GM12878 (cell line): ENCODE measurements at regions not wholly inside any gene's neighbourhood (a gene's known extent, or its start where the extent isn't known, plus 50 kb on each side); places are given as distances from the start of the nearest gene placed in this dataset.

Source experiments
- CREB1 ChIP-seq: IDR thresholded peaks from 2 replicates; pipeline ENCODE4 v1.6.1; 2012; ENCODE audit warnings: low read depth, mild to moderate bottlenecking, inconsistent platforms
- CTCF ChIP-seq, 3 experiments: IDR thresholded peaks in 2 of 3; conservative IDR thresholded peaks in 1 of 3; 2 replicates each; pipeline ENCODE4 v1.5.1; 2011; ENCODE audit warnings: low read depth in 3 of 3, low read length in 3 of 3, mild to moderate bottlenecking in 3 of 3, control low read depth in 2 of 3, moderate library complexity in 2 of 3, inconsistent platforms in 1 of 3, mixed read lengths in 1 of 3; ENCODE audit not compliant: control insufficient read depth in 2 of 3, insufficient read depth in 1 of 3; ENCODE audit errors: extremely low read depth in 1 of 3
- EZH2 ChIP-seq: IDR thresholded peaks from 2 replicates; pipeline ENCODE4 v1.6.1; 2012; ENCODE audit warnings: low read depth, mild to moderate bottlenecking, control low read depth, inconsistent platforms, low read length, borderline replicate concordance; ENCODE audit not compliant: control insufficient read depth
- POLR2A ChIP-seq: IDR thresholded peaks from 2 replicates; pipeline ENCODE4 v1.6.1; 2011; ENCODE audit warnings: low read depth, mild to moderate bottlenecking, low read length
- RAD51 ChIP-seq: fragments of 450-650 bp; IDR thresholded peaks from 2 replicates; pipeline ENCODE4 v1.6.1; 2016; ENCODE audit warnings: moderate library complexity, mild to moderate bottlenecking, inconsistent platforms
- RBBP5 ChIP-seq: fragments of 200-600 bp; sonication (generic); conservative IDR thresholded peaks from 2 replicates; pipeline ENCODE4 v1.6.1; 2016
- TAF1 ChIP-seq: IDR thresholded peaks from 2 replicates; pipeline ENCODE4 v1.6.1; 2011; ENCODE audit warnings: mild to moderate bottlenecking, low read depth, low read length, borderline replicate concordance
- USF1 ChIP-seq: IDR thresholded peaks from 2 replicates; pipeline ENCODE4 v1.6.1; 2011; ENCODE audit warnings: borderline replicate concordance, low read depth, mild to moderate bottlenecking, moderate library complexity, mixed read lengths, low read length; ENCODE audit not compliant: insufficient read depth; ENCODE audit errors: extremely low read length
- ZNF592 ChIP-seq: fragments of 450-650 bp; IDR thresholded peaks from 2 replicates; pipeline ENCODE4 v1.6.1; 2017; ENCODE audit warnings: mild to moderate bottlenecking, moderate library complexity

- TF ChIP-seq ZNF592 (no peak), USF1 (no peak), RBBP5 (no peak), EZH2 (no peak), POLR2A (no peak), CTCF (IDR thresholded peaks at IDR 0.05 in 2 of 3, conservative IDR thresholded peaks at IDR 0.05 in 1 of 3; ENCODE audit: control insufficient read depth in 2 of 3, extremely low read depth in 1 of 3, insufficient read depth in 1 of 3, low read depth in 3 of 3, low read length in 3 of 3) (no peak), RAD51 (no peak), CREB1 (no peak), TAF1 (no peak)
These were observed 86.9 kb upstream of the FLRT2 start for GRCh38 chr14:85442996-85443395.
